ENCODE measurements at regions not wholly inside any gene's neighbourhood (a gene's known extent, or its start where the extent isn't known, plus 50 kb on each side); places are given as distances from the start of the nearest gene placed in this dataset.

- TF ChIP-seq GATA3 (IDR thresholded peaks at IDR 0.05; ENCODE audit: low read depth, low read length) (no peak), GATA2 (IDR thresholded peaks at IDR 0.05; ENCODE audit: low read depth, low read length) (no peak)
Observed at GRCh38 chr11:45485070-45485707, 180.2 kb downstream of the CHST1 start.

DNA sequence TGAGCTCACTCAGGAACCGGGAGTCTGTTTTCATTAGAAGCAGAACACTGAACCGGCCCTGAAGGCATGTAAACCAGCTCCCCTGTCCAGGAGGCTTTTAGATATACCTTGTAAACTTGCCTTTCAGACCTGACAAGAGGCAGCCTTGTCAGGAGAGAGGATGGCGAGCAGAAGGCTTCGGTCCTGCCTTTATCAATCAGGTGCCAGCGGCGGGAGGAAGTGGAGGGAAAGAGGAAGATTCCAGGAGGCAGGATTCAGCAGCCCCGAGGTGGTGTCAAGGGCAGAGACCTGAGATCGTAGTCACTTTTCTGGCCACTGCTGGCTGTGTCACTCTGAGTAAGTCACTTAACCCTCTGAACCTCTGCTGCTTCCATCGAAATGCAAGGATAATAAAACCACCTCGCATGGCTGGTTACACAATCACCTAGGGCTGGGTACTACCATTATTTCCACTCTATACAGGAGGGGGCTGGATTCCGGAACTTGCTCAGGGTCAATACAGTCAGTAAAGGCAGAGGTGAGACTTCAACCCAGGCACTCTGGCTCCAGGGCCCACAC lies 181.0 kb downstream of the CHST1 start:
- no peak for TF ChIP-seq GATA2 (IDR thresholded peaks at IDR 0.05; ENCODE audit: low read depth, low read length)

DNA sequence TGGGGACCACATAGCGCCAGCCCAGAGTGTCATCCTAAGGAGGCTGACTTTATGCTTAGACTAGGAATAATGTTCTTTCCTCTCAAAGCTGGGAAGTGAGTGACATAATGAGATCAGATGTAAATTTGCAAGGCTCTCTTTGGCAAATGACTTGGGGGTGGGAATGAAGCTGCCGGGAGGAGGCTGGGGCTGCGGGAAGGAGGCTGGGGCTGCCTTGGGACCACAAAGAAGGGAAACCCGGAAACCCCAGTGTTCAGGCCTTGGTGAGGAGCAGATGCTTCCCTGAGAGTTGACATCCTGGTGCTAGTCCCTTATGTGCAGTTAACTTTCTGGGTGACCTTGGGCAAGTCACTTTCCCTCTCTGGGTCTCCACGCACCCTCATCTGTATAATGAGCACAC lies 182.0 kb downstream of the CHST1 start:
- no peak for TF ChIP-seq GATA3 (IDR thresholded peaks at IDR 0.05; ENCODE audit: low read depth, low read length)
- TF ChIP-seq GATA2 (IDR thresholded peaks at IDR 0.05; ENCODE audit: low read depth, low read length) = no peak

DNA sequence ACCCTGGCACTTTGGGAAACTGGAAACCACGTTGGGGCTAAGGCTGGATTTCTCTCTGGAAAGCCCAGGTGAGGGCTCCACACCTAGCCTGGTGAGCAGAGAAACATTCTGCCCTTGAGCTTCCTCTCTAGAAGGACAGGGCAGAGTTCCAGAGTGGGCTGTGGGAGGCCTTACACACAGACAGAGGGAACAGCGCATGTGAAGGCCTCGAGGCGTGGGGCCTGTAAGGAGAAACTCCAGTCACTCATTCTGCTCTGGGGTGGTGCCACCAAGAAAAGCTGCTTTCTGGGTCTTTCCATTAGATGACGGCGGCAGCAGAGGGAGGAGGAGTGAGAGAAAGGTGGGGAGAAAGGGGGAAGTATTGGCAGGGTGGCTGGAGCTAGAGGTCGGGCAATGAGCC lies 183.1 kb downstream of the CHST1 start:
- no peak for TF ChIP-seq GATA2 (IDR thresholded peaks at IDR 0.05; ENCODE audit: low read depth, low read length)
- TF ChIP-seq GATA3 (IDR thresholded peaks at IDR 0.05; ENCODE audit: low read depth, low read length) = no peak

- TF ChIP-seq GATA3 (IDR thresholded peaks at IDR 0.05; ENCODE audit: low read depth, low read length) (no peak), GATA2 (IDR thresholded peaks at IDR 0.05; ENCODE audit: low read depth, low read length) (no peak)
Observed at GRCh38 chr11:45481026-45481425, 184.4 kb downstream of the CHST1 start.

- TF ChIP-seq GATA3 (IDR thresholded peaks at IDR 0.05; ENCODE audit: low read depth, low read length) (no peak), GATA2 (IDR thresholded peaks at IDR 0.05; ENCODE audit: low read depth, low read length) (no peak)
Observed at GRCh38 chr11:45477588-45477987, 187.8 kb downstream of the CHST1 start.

DNA sequence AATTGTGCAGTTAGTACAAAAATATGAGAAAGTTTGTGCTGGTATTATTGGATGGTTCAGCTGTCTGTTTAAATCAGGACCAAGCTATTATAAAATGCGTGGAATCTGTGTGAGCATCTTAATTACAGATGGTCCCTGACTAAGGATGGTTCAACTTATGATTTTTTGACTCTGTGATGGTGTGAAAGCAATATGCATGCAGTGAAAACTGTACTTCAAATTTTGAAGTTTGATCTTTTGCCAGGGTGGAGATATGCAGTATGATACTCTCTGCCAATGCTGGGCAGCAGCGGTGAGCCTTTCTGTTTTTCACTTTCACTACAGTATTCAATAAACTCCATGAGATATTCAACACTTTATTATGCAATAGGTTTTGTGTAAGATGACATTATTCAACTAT lies 189.3 kb downstream of the CHST1 start:
- TF ChIP-seq GATA2 (IDR thresholded peaks at IDR 0.05; ENCODE audit: low read depth, low read length) (no peak), GATA3 (IDR thresholded peaks at IDR 0.05; ENCODE audit: low read depth, low read length) (no peak)

- TF ChIP-seq GATA2 (IDR thresholded peaks at IDR 0.05; ENCODE audit: low read depth, low read length) (no peak), GATA3 (IDR thresholded peaks at IDR 0.05; ENCODE audit: low read depth, low read length) (no peak)
Observed at GRCh38 chr11:45475173-45475572, 189.0 kb upstream of the SYT13 start.

- TF ChIP-seq GATA2 (IDR thresholded peaks at IDR 0.05; ENCODE audit: low read depth, low read length) = no peak
- TF ChIP-seq GATA3 (IDR thresholded peaks at IDR 0.05; ENCODE audit: low read depth, low read length) = no peak
Observed at GRCh38 chr11:45473341-45473895, 187.3 kb upstream of the SYT13 start.

- TF ChIP-seq GATA3 (IDR thresholded peaks at IDR 0.05; ENCODE audit: low read depth, low read length) = no peak
Observed at GRCh38 chr11:45472716-45473317, 186.7 kb upstream of the SYT13 start.

DNA sequence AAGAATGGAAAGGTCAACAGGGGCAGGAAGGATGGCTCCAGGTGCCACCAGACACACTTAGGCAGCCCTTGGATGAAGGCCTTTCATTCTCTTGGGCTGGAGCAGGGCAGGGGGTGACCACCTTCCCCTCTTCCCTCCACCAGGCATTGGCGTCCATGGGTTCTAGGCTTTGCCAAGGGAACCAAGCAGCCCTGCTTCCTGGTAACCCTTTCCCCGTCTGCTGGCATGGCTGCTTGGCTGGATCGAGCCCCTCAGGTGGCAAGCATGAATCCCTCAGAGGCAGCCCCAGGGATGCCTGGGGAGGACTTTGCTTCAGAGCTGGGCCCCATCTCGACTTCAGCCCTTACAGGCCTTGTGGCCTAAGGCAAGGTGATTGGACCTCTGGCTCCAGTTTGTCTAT lies 185.1 kb upstream of the SYT13 start:
- TF ChIP-seq GATA3 (IDR thresholded peaks at IDR 0.05; ENCODE audit: low read depth, low read length) (no peak), GATA2 (IDR thresholded peaks at IDR 0.05; ENCODE audit: low read depth, low read length) (no peak)

GRCh38 chr11:45470794-45471167 lies 184.6 kb upstream of the SYT13 start:
- TF ChIP-seq GATA3 (IDR thresholded peaks at IDR 0.05; ENCODE audit: low read depth, low read length) (no peak), GATA2 (IDR thresholded peaks at IDR 0.05; ENCODE audit: low read depth, low read length) (no peak)

DNA sequence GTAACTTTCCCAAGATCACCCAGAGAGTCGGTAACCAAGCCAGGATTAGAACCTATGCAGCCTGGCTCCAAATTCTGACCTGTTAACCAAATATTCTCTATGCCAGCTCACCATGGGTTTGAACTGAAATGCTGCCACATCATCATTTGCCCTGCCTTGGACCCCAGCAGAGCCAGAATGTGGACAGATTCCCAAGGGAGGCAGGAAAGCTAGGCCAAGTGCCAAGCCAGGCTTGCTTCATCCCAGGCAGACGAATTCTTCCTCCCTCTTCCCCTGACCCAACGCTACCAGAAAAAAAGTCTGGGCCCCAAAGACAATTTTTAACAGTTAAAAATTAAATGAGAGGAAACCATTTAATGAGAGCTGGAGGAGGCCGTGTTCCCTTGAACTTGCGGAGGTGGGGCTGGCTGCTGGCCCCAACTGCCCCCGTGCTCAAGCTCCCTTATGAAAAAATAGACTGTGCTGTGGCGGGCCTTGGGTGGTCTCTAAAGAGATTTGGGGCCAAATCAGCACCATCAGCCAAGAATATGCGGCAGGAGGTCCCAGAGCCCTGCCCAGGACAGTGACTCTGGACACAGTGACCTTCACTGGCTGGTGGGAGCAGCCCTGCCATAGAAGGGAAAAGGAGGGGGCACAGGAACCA lies 184.1 kb upstream of the SYT13 start:
- TF ChIP-seq GATA2 (IDR thresholded peaks at IDR 0.05; ENCODE audit: low read depth, low read length) = no peak
- TF ChIP-seq GATA3 (IDR thresholded peaks at IDR 0.05; ENCODE audit: low read depth, low read length) = no peak

DNA sequence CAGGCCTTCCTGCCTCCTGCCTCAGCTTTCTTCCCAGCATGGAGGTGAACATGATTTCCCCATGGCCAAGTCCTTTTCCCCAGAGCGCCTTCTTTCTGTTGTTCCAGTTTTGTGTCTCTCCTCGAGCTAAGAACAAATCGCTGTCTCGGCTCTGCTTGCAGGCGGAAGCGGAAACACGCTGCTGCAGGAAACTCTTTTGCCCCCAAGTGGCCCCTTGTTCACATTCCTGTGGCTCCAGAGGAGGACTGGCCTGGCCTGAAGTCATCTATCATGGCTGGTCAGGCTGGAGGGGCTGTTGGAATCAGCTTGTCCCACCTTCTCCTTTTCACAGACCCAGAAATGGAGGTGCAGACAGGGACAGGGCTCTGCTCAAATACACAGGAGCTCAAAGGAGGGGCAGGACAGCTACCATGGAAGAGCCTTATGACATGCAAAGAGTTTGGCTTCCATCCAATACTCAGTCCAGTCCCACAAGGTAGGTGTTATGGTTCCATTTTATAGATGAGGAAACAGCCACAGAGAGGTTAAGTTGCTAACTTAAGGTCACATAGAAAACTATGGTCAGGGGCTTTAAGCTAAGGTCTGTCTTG lies 182.2 kb upstream of the SYT13 start:
- no peak for TF ChIP-seq GATA3 (IDR thresholded peaks at IDR 0.05; ENCODE audit: low read depth, low read length)
- TF ChIP-seq GATA2 (IDR thresholded peaks at IDR 0.05; ENCODE audit: low read depth, low read length) = no peak
